HepG2 (cell line): ENCODE measurements at regions not wholly inside any gene's neighbourhood (a gene's known extent, or its start where the extent isn't known, plus 50 kb on each side); places are given as distances from the start of the nearest gene placed in this dataset.

Source experiments
- ERF ChIP-seq: IDR thresholded peaks from 2 replicates; pipeline ENCODE4 v1.6.1; 2018; ENCODE audit warnings: missing biosample characterization, missing genetic modification reagents
- HCFC1 ChIP-seq: fragments of 150-350 bp; IDR thresholded peaks from 2 replicates; pipeline ENCODE4 v1.6.1; 2014; ENCODE audit warnings: low read depth, low read length
- JARID2 ChIP-seq: sonication (generic); formaldehyde crosslinking; IDR thresholded peaks from 2 replicates; pipeline ENCODE4 v1.8.1; 2023; ENCODE audit warnings: missing genetic modification reagents, inconsistent platforms; ENCODE audit not compliant: insufficient replicate concordance
- KLF11 ChIP-seq: IDR thresholded peaks from 2 replicates; pipeline ENCODE4 v1.6.1; 2016; ENCODE audit warnings: missing compliant biosample characterization
- MTF1 ChIP-seq: sonication (generic); formaldehyde crosslinking; IDR thresholded peaks from 2 replicates; pipeline ENCODE4 v1.5.0; 2020; ENCODE audit warnings: missing genetic modification reagents
- NONO ChIP-seq, 2 experiments: fragments of 450-650 bp in 1 of 2; sonication (generic) in 1 of 2; formaldehyde crosslinking in 1 of 2; IDR thresholded peaks in 1 of 2; conservative IDR thresholded peaks in 1 of 2; 2 replicates each; pipeline versions ENCODE4 v1.6.1 to v1.8.0; 2017 to 2022; ENCODE audit warnings: mild to moderate bottlenecking in 1 of 2, missing genetic modification reagents in 1 of 2, moderate library complexity in 1 of 2
- PAWR ChIP-seq: sonication (generic); formaldehyde crosslinking; IDR thresholded peaks from 2 replicates; pipeline ENCODE4 v1.4.0; 2020; ENCODE audit warnings: missing genetic modification reagents, mild to moderate bottlenecking, borderline replicate concordance
- POGK ChIP-seq: sonication (generic); formaldehyde crosslinking; conservative IDR thresholded peaks from 2 replicates; pipeline ENCODE4 v1.8.0; 2022; ENCODE audit warnings: mild to moderate bottlenecking, moderate library complexity, missing genetic modification reagents
- RERE ChIP-seq: IDR thresholded peaks from 2 replicates; pipeline ENCODE4 v1.6.1; 2016; ENCODE audit warnings: low read depth, missing genetic modification reagents, missing compliant biosample characterization
- SIX4 ChIP-seq: sonication (generic); formaldehyde crosslinking; IDR thresholded peaks from 2 replicates; pipeline ENCODE4 v1.4.0; 2020; ENCODE audit warnings: missing genetic modification reagents
- SRY ChIP-seq: sonication (generic); formaldehyde crosslinking; IDR thresholded peaks from 2 replicates; pipeline ENCODE4 v1.8.0; 2022; ENCODE audit warnings: mild to moderate bottlenecking, missing genetic modification reagents
- ZBED4 ChIP-seq: sonication (generic); formaldehyde crosslinking; IDR thresholded peaks from 2 replicates; pipeline ENCODE4 v1.4.0; 2020; ENCODE audit warnings: missing genetic modification reagents, borderline replicate concordance
- ZNF597 ChIP-seq: sonication (generic); formaldehyde crosslinking; IDR thresholded peaks from 2 replicates; pipeline ENCODE4 v1.5.0; 2020; ENCODE audit warnings: missing genetic modification reagents
- ZNF607 ChIP-seq: sonication (generic); formaldehyde crosslinking; IDR thresholded peaks from 2 replicates; pipeline ENCODE4 v1.5.1; 2020; ENCODE audit warnings: missing genetic modification reagents, mild to moderate bottlenecking, borderline replicate concordance
- ZNF614 ChIP-seq: IDR thresholded peaks from 2 replicates; pipeline ENCODE4 v1.6.1; 2018; ENCODE audit warnings: missing biosample characterization, missing genetic modification reagents, inconsistent platforms, borderline replicate concordance
- ZNF615 ChIP-seq: sonication (generic); formaldehyde crosslinking; IDR thresholded peaks from 2 replicates; pipeline ENCODE4 v1.5.0; 2020; ENCODE audit warnings: mild to moderate bottlenecking, missing genetic modification reagents, borderline replicate concordance
- ZSCAN31 ChIP-seq: sonication (generic); formaldehyde crosslinking; IDR thresholded peaks from 2 replicates; pipeline ENCODE4 v1.5.0; 2020; ENCODE audit warnings: low read depth, mild to moderate bottlenecking, missing genetic modification reagents

- TF ChIP-seq ZNF614 (0 out of 2 replicates have a peak, but pooled peaks have one; percentile 47), ZSCAN31 (CRISPR knock-in tag) (no peak), KLF11 (no peak), SRY (no peak), ZNF597 (CRISPR knock-in tag) (no peak), NONO (IDR thresholded peaks at IDR 0.05) (no peak), NONO (CRISPR knock-in tag; conservative IDR thresholded peaks at IDR 0.05) (peak; percentile 46; the same call in 1 of the 2 replicates), ZNF615 (CRISPR knock-in tag) (no peak), ZBED4 (CRISPR knock-in tag) (no peak), ZNF607 (CRISPR knock-in tag) (0 out of 2 replicates have a peak, but pooled peaks have one; percentile 44), HCFC1 (no peak), RERE (peak; percentile 81; the same call in 1 of the 2 replicates), POGK (CRISPR knock-in tag) (no peak), ERF (CRISPR knock-in tag) (peak; percentile 51; the same call in 1 of the 2 replicates), JARID2 (CRISPR knock-in tag) (no peak), SIX4 (CRISPR knock-in tag) (peak; percentile 47; the same call in 1 of the 2 replicates), MTF1 (CRISPR knock-in tag) (no peak), PAWR (CRISPR knock-in tag) (no peak)
These were observed 56.4 kb upstream of the XIAP start (continued) for GRCh38 chrX:123803331-123803983.
